ENCODE measurements at regions not wholly inside any gene's neighbourhood (a gene's known extent, or its start where the extent isn't known, plus 50 kb on each side); places are given as distances from the start of the nearest gene placed in this dataset.
"Not testable (repeated sequence)": the region's sequence is repeated elsewhere in the genome, so short reads cannot be mapped to it uniquely, and the experiment has no call there.

DNA sequence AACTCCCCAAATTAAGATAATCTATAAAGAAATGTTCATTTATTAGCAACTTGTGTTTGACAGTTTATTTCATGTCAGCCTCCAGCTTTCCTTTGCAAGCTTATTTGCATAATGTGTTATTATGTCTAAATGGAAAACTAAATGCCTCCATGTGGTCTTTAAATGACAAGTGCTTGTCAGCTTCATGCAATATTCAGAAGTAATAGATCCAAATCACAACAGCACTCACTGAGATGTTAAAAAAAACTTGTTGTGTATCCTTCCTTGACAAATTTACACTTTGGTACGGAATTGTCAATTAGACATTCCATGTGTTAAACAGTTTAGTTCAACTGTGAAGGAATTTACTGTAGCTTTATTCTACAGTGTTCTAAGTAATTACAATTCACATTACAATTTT, 124.4 kb upstream of the PTBP2 start:
- no peaks in the 10 kb centered on the region for H3K4me1 ChIP-seq (ENCODE audit: insufficient read depth, poor library complexity, severe bottlenecking)
- no peaks in the 10 kb centered on the region for H3K36me3 ChIP-seq (ENCODE audit: low read depth)
- ATAC-seq (ENCODE audit: low read depth) (no peak), DNase-seq (ENCODE audit: low spot score) (no peak)
- TF ChIP-seq, protein P1, sequence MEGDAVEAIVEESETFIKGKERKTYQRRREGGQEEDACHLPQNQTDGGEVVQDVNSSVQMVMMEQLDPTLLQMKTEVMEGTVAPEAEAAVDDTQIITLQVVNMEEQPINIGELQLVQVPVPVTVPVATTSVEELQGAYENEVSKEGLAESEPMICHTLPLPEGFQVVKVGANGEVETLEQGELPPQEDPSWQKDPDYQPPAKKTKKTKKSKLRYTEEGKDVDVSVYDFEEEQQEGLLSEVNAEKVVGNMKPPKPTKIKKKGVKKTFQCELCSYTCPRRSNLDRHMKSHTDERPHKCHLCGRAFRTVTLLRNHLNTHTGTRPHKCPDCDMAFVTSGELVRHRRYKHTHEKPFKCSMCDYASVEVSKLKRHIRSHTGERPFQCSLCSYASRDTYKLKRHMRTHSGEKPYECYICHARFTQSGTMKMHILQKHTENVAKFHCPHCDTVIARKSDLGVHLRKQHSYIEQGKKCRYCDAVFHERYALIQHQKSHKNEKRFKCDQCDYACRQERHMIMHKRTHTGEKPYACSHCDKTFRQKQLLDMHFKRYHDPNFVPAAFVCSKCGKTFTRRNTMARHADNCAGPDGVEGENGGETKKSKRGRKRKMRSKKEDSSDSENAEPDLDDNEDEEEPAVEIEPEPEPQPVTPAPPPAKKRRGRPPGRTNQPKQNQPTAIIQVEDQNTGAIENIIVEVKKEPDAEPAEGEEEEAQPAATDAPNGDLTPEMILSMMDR (IDR thresholded peaks at IDR 0.05; ENCODE audit: poor library complexity, severe bottlenecking), result no peak
- H3K4me3 ChIP-seq (ENCODE audit: severe bottlenecking), result no peak overlapping the region
- no peaks in the 10 kb centered on the region for H3K27me3 ChIP-seq (ENCODE audit: insufficient read depth, poor library complexity, severe bottlenecking)
- H3K9me3 ChIP-seq (ENCODE audit: severe bottlenecking), result no peaks in the 10 kb centered on the region
- H3K27ac ChIP-seq (ENCODE audit: poor library complexity, severe bottlenecking), result no peak overlapping the region

DNA sequence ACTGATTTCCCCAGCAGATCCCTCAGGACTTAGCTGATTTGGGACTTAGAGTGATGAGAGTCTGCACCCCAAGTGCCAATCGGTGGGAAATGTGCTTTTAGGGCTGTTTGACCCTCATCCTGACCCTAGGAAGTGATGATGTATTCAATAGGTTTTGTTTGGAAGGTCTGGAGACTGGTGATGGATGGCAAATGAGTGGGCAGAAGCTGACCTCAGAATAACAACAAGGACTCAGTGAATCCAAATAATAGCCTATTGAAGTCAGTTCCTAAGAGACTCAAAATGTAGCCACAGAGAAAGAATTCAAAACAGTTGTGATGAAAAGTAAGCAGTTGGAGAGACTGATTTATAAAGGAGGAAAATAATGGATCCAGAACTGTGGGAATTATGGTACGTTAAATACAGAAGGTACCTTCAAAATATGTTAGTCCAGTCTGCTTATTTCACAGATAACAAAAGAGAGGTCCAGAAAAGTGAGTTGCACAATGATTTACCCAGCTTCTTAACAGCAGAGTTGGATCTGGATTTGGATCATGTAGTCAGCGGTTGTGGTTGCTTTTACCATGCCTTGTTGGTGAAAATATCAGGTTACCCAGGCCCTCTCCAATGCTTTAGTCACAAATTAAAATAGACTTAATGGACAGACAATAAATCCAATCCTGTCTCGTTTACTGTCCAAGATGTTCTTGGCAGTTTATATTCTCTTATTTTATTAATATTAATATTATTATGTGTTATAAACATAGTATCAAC, 123.0 kb upstream of the PTBP2 start:
- Histone ChIP-seq H3K4me1 (ENCODE audit: insufficient read depth, poor library complexity, severe bottlenecking) (no peaks in the 10 kb centered on the region), H3K9me3 (ENCODE audit: severe bottlenecking) (no peaks in the 10 kb centered on the region), H3K4me3 (ENCODE audit: severe bottlenecking) (no peak overlapping the region), H3K27me3 (ENCODE audit: insufficient read depth, poor library complexity, severe bottlenecking) (no peaks in the 10 kb centered on the region), H3K27ac (ENCODE audit: poor library complexity, severe bottlenecking) (no peak overlapping the region), H3K36me3 (ENCODE audit: low read depth) (no peaks in the 10 kb centered on the region)
- DNase-seq (ENCODE audit: low spot score) (no peak), ATAC-seq (ENCODE audit: low read depth) (no peak)
- TF ChIP-seq, protein P1 (IDR thresholded peaks at IDR 0.05; ENCODE audit: poor library complexity, severe bottlenecking), result no peak

DNA sequence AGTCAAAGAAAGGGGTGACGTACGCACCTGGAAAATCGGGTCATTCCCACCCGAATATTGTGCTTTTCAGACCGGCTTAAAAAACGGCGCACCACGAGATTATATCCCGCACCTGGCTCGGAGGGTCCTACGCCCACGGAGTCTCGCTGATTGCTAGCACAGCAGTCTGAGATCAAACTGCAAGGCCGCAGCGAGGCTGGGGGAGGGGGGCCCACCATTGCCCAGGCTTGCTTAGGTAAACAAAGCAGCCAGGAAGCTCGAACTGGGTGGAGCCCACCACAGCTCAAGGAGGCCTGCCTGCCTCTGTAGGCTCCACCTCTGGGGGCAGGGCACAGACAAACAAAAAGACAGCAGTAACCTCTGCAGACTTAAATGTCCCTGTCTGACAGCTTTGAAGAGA, 117.0 kb upstream of the PTBP2 start:
- not testable (repeated sequence) for H3K4me1 ChIP-seq (ENCODE audit: insufficient read depth, poor library complexity, severe bottlenecking); H3K27ac ChIP-seq (ENCODE audit: poor library complexity, severe bottlenecking); DNase-seq (ENCODE audit: low spot score); H3K4me3 ChIP-seq (ENCODE audit: severe bottlenecking); H3K9me3 ChIP-seq (ENCODE audit: severe bottlenecking); H3K36me3 ChIP-seq (ENCODE audit: low read depth); ATAC-seq (ENCODE audit: low read depth); H3K27me3 ChIP-seq (ENCODE audit: insufficient read depth, poor library complexity, severe bottlenecking)

DNA sequence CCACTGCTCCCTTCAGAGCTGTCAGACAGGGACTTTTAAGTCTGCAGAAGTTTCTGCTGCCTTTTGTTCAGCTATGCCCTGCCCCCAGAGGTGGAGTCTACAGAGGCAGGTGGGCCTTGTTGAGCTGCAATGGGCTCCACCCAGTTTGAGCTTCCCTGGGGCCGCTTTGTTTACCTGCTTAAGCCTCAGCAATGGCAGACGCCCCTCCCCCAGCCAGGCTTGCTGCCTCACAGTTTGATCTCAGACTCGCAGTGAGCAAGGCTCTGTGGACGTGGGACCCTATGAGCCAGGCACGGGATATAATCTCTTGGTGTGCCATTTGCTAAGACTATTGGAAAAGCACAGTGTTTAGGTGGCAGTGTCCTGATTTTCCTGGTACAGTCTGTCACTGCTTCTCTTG, 104.2 kb upstream of the PTBP2 start:
- not testable (repeated sequence) for H3K27ac ChIP-seq (ENCODE audit: poor library complexity, severe bottlenecking); ATAC-seq (ENCODE audit: low read depth); H3K4me3 ChIP-seq (ENCODE audit: severe bottlenecking)

DNA sequence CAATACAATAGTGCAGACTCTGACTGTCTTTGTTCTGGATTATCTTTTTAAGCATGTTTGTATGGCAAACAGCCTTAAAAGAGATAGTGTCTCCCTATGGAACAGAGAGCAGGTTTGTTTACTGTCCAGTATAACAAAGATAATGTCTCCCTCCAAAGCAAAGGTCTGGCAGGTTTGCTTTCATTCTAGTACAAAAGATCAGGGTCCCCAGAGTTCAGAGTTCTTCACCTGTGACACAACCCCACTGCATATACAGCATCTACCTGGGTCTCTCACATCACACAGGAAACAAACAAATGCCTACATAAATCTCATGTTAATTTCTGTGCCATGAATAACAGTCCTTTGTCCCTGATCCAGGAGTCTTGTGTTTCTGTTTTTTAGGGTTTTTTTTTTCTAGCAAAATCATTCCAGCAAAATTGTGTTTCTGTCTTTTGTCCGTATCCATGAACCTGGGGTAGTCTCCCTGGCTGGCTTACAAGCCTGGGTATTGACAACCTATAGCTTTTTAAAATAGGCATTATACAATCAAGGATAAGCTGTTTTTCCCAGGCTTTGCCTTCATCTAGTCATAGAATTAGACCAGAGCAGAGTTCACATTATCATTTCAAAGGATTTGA, 89.4 kb upstream of the PTBP2 start:
- TF ChIP-seq, protein P1 (IDR thresholded peaks at IDR 0.05; ENCODE audit: poor library complexity, severe bottlenecking), result no peak
- Histone ChIP-seq H3K9me3 (ENCODE audit: severe bottlenecking) (no peaks in the 10 kb centered on the region), H3K4me1 (ENCODE audit: insufficient read depth, poor library complexity, severe bottlenecking) (no peaks in the 10 kb centered on the region), H3K36me3 (ENCODE audit: low read depth) (no peaks in the 10 kb centered on the region), H3K27ac (ENCODE audit: poor library complexity, severe bottlenecking) (no peak overlapping the region), H3K4me3 (ENCODE audit: severe bottlenecking) (no peak overlapping the region), H3K27me3 (ENCODE audit: insufficient read depth, poor library complexity, severe bottlenecking) (no peaks in the 10 kb centered on the region)
- no peak for ATAC-seq (ENCODE audit: low read depth)
- no peak for DNase-seq (ENCODE audit: low spot score)

More for the DNA sequence above, 104.2 kb upstream of the PTBP2 start:
- DNase-seq (ENCODE audit: low spot score); H3K4me1 ChIP-seq (ENCODE audit: insufficient read depth, poor library complexity, severe bottlenecking); H3K36me3 ChIP-seq (ENCODE audit: low read depth); H3K9me3 ChIP-seq (ENCODE audit: severe bottlenecking); H3K27me3 ChIP-seq (ENCODE audit: insufficient read depth, poor library complexity, severe bottlenecking): not testable (repeated sequence)

DNA sequence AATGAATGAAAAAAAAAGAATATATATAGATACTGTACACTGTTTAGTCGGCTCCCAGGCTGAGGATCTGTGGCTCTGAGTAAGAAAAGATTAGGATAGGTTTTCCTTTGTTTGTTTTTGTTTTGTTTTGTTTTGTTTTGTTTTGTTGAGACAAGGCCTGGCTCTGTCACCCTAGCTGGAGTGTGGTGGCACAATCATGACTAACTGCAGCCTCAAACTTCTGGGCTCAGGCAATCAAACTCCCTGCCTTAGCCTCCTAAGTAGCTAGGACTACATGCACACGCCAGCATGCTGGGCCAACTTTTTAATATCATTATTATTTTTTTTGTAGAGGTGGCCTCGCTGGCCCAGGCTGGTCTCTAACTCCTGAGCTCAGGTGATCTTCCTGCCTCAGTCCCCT, 87.9 kb upstream of the PTBP2 start:
- H3K9me3 ChIP-seq (ENCODE audit: severe bottlenecking), result no peaks in the 10 kb centered on the region
- TF ChIP-seq, protein P1 (IDR thresholded peaks at IDR 0.05; ENCODE audit: poor library complexity, severe bottlenecking), result no peak
- no peaks in the 10 kb centered on the region for H3K4me1 ChIP-seq (ENCODE audit: insufficient read depth, poor library complexity, severe bottlenecking)
- no peak overlapping the region for H3K4me3 ChIP-seq (ENCODE audit: severe bottlenecking)
- DNase-seq (ENCODE audit: low spot score) (no peak), ATAC-seq (ENCODE audit: low read depth) (no peak)
- H3K27me3 ChIP-seq (ENCODE audit: insufficient read depth, poor library complexity, severe bottlenecking), result no peaks in the 10 kb centered on the region
- H3K27ac ChIP-seq (ENCODE audit: poor library complexity, severe bottlenecking), result no peak overlapping the region
- H3K36me3 ChIP-seq (ENCODE audit: low read depth), result no peaks in the 10 kb centered on the region
